Endodermal cell (in vitro differentiated cells): ENCODE measurements at regions not wholly inside any gene's neighbourhood (a gene's known extent, or its start where the extent isn't known, plus 50 kb on each side); places are given as distances from the start of the nearest gene placed in this dataset.

Experiments used
- DNase-seq: peaks from one replicate; pipeline ENCODE4 v3.0.0-alpha.2; 2017
- H3K27ac ChIP-seq: 2 replicates; pipeline ENCODE4 v1.5.1; 2013; ENCODE audit warnings: mild to moderate bottlenecking, low read depth, low read length, moderate library complexity
- H3K27me3 ChIP-seq: 2 replicates; pipeline ENCODE4 v1.6.1; 2013; ENCODE audit warnings: mild to moderate bottlenecking, low read length, moderate library complexity; ENCODE audit not compliant: insufficient read depth, control insufficient read depth, poor library complexity, severe bottlenecking
- H3K36me3 ChIP-seq: 2 replicates; pipeline ENCODE4 v1.7.0; 2013; ENCODE audit warnings: mild to moderate bottlenecking, low read length, moderate library complexity; ENCODE audit not compliant: control insufficient read depth, insufficient read depth
- H3K4me1 ChIP-seq: one replicate; pipeline ENCODE4 v1.7.0; 2013; ENCODE audit warnings: low read length; ENCODE audit not compliant: control insufficient read depth, insufficient read depth
- H3K4me3 ChIP-seq: 2 replicates; pipeline ENCODE4 v1.5.1; 2013; ENCODE audit warnings: mild to moderate bottlenecking, low read length, moderate library complexity
- H3K9ac ChIP-seq: 2 replicates; pipeline ENCODE4 v1.6.1; 2013; ENCODE audit warnings: mild to moderate bottlenecking, low read length, moderate library complexity; ENCODE audit not compliant: poor library complexity, severe bottlenecking; ENCODE audit errors: extremely low read depth
- H3K9me3 ChIP-seq: 2 replicates; pipeline ENCODE4 v1.6.1; 2013; ENCODE audit warnings: mild to moderate bottlenecking, low read length, moderate library complexity; ENCODE audit not compliant: control insufficient read depth
- H3K27ac Mint-ChIP-seq: 2 replicates; pipeline ENCODE4 v1.8.0; 2020; ENCODE audit warnings: mixed read lengths
- H3K27me3 Mint-ChIP-seq: 2 replicates; pipeline ENCODE4 v1.8.0; 2021; ENCODE audit warnings: mild to moderate bottlenecking, mixed read lengths; ENCODE audit not compliant: insufficient read depth
- H3K36me3 Mint-ChIP-seq: 2 replicates; pipeline ENCODE4 v1.8.0; 2020; ENCODE audit warnings: low read depth, mixed read lengths
- H3K4me1 Mint-ChIP-seq: 2 replicates; pipeline ENCODE4 v1.8.0; 2020; ENCODE audit warnings: mixed read lengths
- H3K4me3 Mint-ChIP-seq: 2 replicates; pipeline ENCODE4 v1.8.0; 2020; ENCODE audit warnings: mild to moderate bottlenecking, moderate library complexity, mixed read lengths
- H3K9me3 Mint-ChIP-seq: 2 replicates; pipeline ENCODE4 v1.8.0; 2020; ENCODE audit warnings: mild to moderate bottlenecking, mixed read lengths
- CTCF ChIP-seq: fragments of 200-600 bp; sonication (generic); conservative IDR thresholded peaks from 2 replicates; pipeline ENCODE4 v1.5.0; 2021; ENCODE audit warnings: antibody characterized with exemption, mild to moderate bottlenecking
- WGBS, 2 experiments: methylation state at CpG; one replicate each; pipeline versions ENCODE4 v1.1.5 to v1.1.7; 2013; ENCODE audit warnings: missing lambda C conversion rate in 2 of 2, mixed read lengths in 1 of 2; ENCODE audit not compliant: insufficient coverage in 1 of 2, insufficient read length in 1 of 2; 5-methylcytosine and 5-hydroxymethylcytosine counted together

DNA sequence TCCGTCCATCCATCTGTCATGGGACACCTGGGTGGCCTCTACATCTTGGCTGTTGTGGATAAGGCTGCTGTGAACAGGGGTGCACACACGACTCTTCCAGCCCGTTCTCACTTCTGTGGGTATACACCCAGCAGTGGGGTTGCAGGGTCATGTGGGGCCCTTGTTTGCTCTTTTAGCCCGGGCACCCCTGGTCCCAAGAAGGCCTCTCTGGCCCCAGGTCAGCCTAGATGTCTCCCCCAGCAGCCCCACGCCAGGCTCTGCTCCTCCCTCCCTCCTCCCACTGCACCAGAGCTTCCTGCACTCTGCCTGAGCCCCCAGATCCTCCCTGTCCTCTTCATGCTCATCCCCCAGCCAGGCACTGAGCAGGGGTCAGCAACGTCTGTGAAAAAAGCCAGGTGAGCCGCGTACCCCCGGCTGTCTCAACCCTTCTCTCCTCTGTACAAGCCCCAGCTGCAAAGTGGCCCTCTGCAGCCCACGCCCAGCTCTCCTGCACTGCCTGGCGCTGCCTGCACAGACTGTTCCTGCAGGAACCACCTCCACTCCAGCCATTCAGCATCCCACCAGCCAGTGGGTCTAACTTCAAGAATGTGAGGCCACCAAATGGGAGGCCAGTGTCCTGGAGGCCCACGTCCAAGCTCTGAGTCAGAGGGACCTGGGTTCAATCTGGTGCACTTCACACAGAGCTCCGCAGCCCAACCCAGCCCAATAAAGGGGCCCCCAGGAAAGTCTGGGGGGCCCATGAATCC is 1508.9 kb downstream of the BRD1 start:
- no peaks in the 10 kb centered on the region for H3K36me3 Mint-ChIP-seq
- H3K36me3 ChIP-seq: no peaks in the 10 kb centered on the region
- H3K27me3 Mint-ChIP-seq: no peaks in the 10 kb centered on the region
- 92 to 98% methylated on average over 4 to 13 of the region's 13 CpGs for WGBS, 2 experiments
- H3K4me1 ChIP-seq: no peaks in the 10 kb centered on the region
- no peak for TF ChIP-seq CTCF
- no peak overlapping the region for H3K27ac ChIP-seq
- no peaks in the 10 kb centered on the region for H3K9me3 ChIP-seq
- no peak for DNase-seq
- H3K4me3 ChIP-seq: no peak overlapping the region
- H3K4me1 Mint-ChIP-seq: no peaks in the 10 kb centered on the region
- H3K4me3 Mint-ChIP-seq: no peak overlapping the region
- H3K27ac Mint-ChIP-seq: no peak overlapping the region
- H3K27me3 ChIP-seq: no peaks in the 10 kb centered on the region
- no peak overlapping the region for H3K9ac ChIP-seq
- H3K9me3 Mint-ChIP-seq: peaks cover under 1% of the 10 kb centered on the region

- no peak for DNase-seq
- no peak overlapping the region for H3K4me3 Mint-ChIP-seq
- H3K9me3 ChIP-seq: no peaks in the 10 kb centered on the region
- H3K27me3 Mint-ChIP-seq: no peaks in the 10 kb centered on the region
- H3K4me1 ChIP-seq: no peaks in the 10 kb centered on the region
- no peaks in the 10 kb centered on the region for H3K9me3 Mint-ChIP-seq
- no peaks in the 10 kb centered on the region for H3K36me3 ChIP-seq
- H3K36me3 Mint-ChIP-seq: no peaks in the 10 kb centered on the region
- no peak overlapping the region for H3K27ac ChIP-seq
- no peaks in the 10 kb centered on the region for H3K27me3 ChIP-seq
- no peak overlapping the region for H3K9ac ChIP-seq
- no peaks in the 10 kb centered on the region for H3K4me1 Mint-ChIP-seq
- TF ChIP-seq CTCF: no peak
- H3K4me3 ChIP-seq: no peak overlapping the region
- 86 to 93% methylated on average over 5 to 6 of the region's 6 CpGs for WGBS, 2 experiments
- H3K27ac Mint-ChIP-seq: no peak overlapping the region
Measured at GRCh38 chr22:48318173-48318572, 1509.5 kb downstream of the BRD1 start.

DNA sequence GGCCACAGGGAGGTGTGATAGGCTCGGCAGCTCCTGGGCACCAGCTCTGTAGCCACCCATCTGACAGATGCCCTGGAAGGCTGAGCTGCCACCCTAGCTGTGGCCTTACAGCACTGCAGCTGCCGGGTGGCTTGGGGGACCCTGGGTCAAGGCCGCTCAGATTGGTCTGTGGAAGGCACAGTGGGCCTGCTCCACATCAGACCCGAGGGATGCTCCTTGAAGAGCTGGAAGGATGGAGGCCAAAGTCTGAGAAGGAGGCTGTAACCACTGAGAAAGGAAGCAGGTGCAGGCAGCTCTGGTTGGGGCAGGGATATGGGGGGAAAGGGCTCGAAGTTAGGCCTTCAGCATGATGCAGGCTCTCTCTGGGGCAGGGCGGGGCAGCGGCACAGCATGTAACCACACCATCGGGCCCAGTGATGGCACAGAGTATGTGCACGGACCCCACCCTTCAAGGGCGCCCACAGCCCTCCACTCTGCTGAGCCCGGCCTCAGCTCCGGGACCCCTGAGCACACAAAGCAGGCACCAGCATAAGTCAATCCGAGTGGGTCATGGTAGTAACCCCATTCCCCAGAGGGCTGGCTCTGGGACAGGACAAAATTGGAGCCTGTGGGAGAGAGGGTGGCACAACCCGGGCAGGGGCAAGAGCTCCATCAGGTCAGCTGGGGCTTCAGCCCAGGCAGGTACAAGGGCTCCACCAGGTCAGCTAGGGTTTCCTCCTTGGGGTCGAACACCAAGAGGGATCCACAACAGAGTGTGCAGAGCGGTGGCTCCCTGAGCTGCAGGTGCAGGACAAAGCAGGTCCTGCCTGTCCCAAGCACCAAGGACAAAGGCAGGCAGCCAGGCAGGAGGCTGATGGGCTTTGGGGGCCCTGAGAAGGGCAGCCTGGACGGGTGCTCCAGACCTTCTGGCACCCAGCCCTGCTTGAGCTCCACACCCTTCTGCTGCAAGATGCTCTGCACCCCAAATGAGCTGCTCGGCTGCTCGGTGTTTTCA is 1511.1 kb downstream of the BRD1 start:
- H3K9me3 Mint-ChIP-seq: peaks cover 7% of the 10 kb centered on the region

More for the DNA sequence above, 1511.1 kb downstream of the BRD1 start:
- Mint-ChIP-seq H3K36me3 (no peaks in the 10 kb centered on the region), H3K27ac (no peak overlapping the region), H3K4me1 (no peaks in the 10 kb centered on the region), H3K4me3 (no peak overlapping the region), H3K27me3 (no peaks in the 10 kb centered on the region)
- H3K9me3 ChIP-seq: peaks cover 7% of the 10 kb centered on the region
- no peaks in the 10 kb centered on the region for H3K4me1 ChIP-seq
- DNase-seq: peak; percentile 42
- 85 to 86% methylated on average over 11 to 19 of the region's 19 CpGs for WGBS, 2 experiments
- TF ChIP-seq CTCF: no peak
- H3K27ac ChIP-seq: no peak overlapping the region
- H3K9ac ChIP-seq: no peak overlapping the region
- H3K4me3 ChIP-seq: no peak overlapping the region
- no peaks in the 10 kb centered on the region for H3K27me3 ChIP-seq
- no peaks in the 10 kb centered on the region for H3K36me3 ChIP-seq
